Parathyroid adenoma (tissue), 2 donors: ENCODE measurements at regions not wholly inside any gene's neighbourhood (a gene's known extent, or its start where the extent isn't known, plus 50 kb on each side); places are given as distances from the start of the nearest gene placed in this dataset.

Experiments used
- H2AFZ ChIP-seq: fragments of 300-600 bp; sonication (generic); one replicate; pipeline ENCODE4 v1.7.0; 2017; ENCODE audit warnings: antibody characterized with exemption, mild to moderate bottlenecking
- H3K27ac ChIP-seq: fragments of 300-600 bp; sonication (generic); one replicate; pipeline ENCODE4 v1.7.0; 2017
- H3K27me3 ChIP-seq: fragments of 300-600 bp; sonication (generic); one replicate; pipeline ENCODE4 v1.7.0; 2017; ENCODE audit warnings: low read length; ENCODE audit not compliant: control insufficient read depth, insufficient read depth
- H3K36me3 ChIP-seq: fragments of 300-600 bp; sonication (generic); one replicate; pipeline ENCODE4 v1.7.0; 2017; ENCODE audit warnings: low read length; ENCODE audit not compliant: control insufficient read depth, insufficient read depth
- H3K4me1 ChIP-seq: fragments of 300-600 bp; sonication (generic); one replicate; pipeline ENCODE4 v1.7.0; 2017; ENCODE audit warnings: control low read depth
- H3K4me2 ChIP-seq: fragments of 300-600 bp; sonication (generic); one replicate; pipeline ENCODE4 v1.7.0; 2017; ENCODE audit warnings: low read length
- H3K4me3 ChIP-seq: fragments of 300-600 bp; sonication (generic); one replicate; pipeline ENCODE4 v1.7.0; 2017; ENCODE audit warnings: low read depth, low read length
- H3K79me2 ChIP-seq: fragments of 300-600 bp; sonication (generic); one replicate; pipeline ENCODE4 v1.7.0; 2017; ENCODE audit warnings: control low read depth
- H3K9ac ChIP-seq: fragments of 300-600 bp; sonication (generic); one replicate; pipeline ENCODE4 v1.7.0; 2017; ENCODE audit warnings: mild to moderate bottlenecking
- H3K9me3 ChIP-seq: fragments of 300-600 bp; sonication (generic); one replicate; pipeline ENCODE4 v1.7.0; 2017; ENCODE audit warnings: low read length; ENCODE audit not compliant: control insufficient read depth
- CTCF ChIP-seq: fragments of 300-600 bp; sonication (generic); IDR thresholded peaks from one replicate; pipeline ENCODE4 v1.7.0; 2017; ENCODE audit warnings: antibody characterized with exemption, mild to moderate bottlenecking
- donor health status: primary hyperparathyroidism.

- Histone ChIP-seq H2AFZ (no peak overlapping the region), H3K4me2 (no peak overlapping the region), H3K9me3 (no peaks in the 10 kb centered on the region), H3K27ac (no peak overlapping the region), H3K4me3 (no peak overlapping the region), H3K36me3 (no peaks in the 10 kb centered on the region), H3K27me3 (no peaks in the 10 kb centered on the region), H3K4me1 (no peaks in the 10 kb centered on the region), H3K79me2 (no peaks in the 10 kb centered on the region), H3K9ac (no peak overlapping the region)
- no peak for TF ChIP-seq CTCF
Measured at GRCh38 chr10:124161601-124162000, 68.2 kb upstream of the CHST15 start.

GRCh38 chr10:124160943-124161582 lies 67.7 kb upstream of the CHST15 start:
- Histone ChIP-seq H3K4me1 (peaks cover under 1% of the 10 kb centered on the region), H3K9ac (no peak overlapping the region), H3K4me2 (no peak overlapping the region), H2AFZ (no peak overlapping the region), H3K36me3 (no peaks in the 10 kb centered on the region), H3K4me3 (no peak overlapping the region), H3K27ac (no peak overlapping the region), H3K9me3 (no peaks in the 10 kb centered on the region), H3K79me2 (no peaks in the 10 kb centered on the region), H3K27me3 (no peaks in the 10 kb centered on the region)
- no peak for TF ChIP-seq CTCF

- Histone ChIP-seq H3K4me3 (no peak overlapping the region), H3K27me3 (no peaks in the 10 kb centered on the region), H3K4me2 (no peak overlapping the region), H3K79me2 (no peaks in the 10 kb centered on the region), H3K9ac (no peak overlapping the region), H3K4me1 (peaks cover 7% of the 10 kb centered on the region), H3K36me3 (no peaks in the 10 kb centered on the region), H3K27ac (no peak overlapping the region), H3K9me3 (no peaks in the 10 kb centered on the region), H2AFZ (no peak overlapping the region)
- TF ChIP-seq CTCF, result no peak
Measured at GRCh38 chr10:124160176-124160575, 66.8 kb upstream of the CHST15 start.

GRCh38 chr10:124159153-124159552 lies 65.8 kb upstream of the CHST15 start:
- Histone ChIP-seq H3K9me3 (no peaks in the 10 kb centered on the region), H2AFZ (no peak overlapping the region), H3K79me2 (no peaks in the 10 kb centered on the region), H3K9ac (no peak overlapping the region), H3K4me1 (peaks cover 7% of the 10 kb centered on the region), H3K4me3 (no peak overlapping the region), H3K27me3 (no peaks in the 10 kb centered on the region), H3K4me2 (no peak overlapping the region), H3K27ac (no peak overlapping the region), H3K36me3 (no peaks in the 10 kb centered on the region)
- no peak for TF ChIP-seq CTCF

GRCh38 chr10:124158592-124158991 lies 65.2 kb upstream of the CHST15 start:
- H3K36me3 ChIP-seq, result no peaks in the 10 kb centered on the region
- H3K9ac ChIP-seq, result no peak overlapping the region
- no peak overlapping the region for H3K4me2 ChIP-seq
- H3K27ac ChIP-seq, result no peak overlapping the region
- H3K4me3 ChIP-seq, result no peak overlapping the region
- no peaks in the 10 kb centered on the region for H3K79me2 ChIP-seq
- H3K4me1 ChIP-seq, result peaks cover 7% of the 10 kb centered on the region
- TF ChIP-seq CTCF, result no peak
- no peaks in the 10 kb centered on the region for H3K9me3 ChIP-seq
- H3K27me3 ChIP-seq, result no peaks in the 10 kb centered on the region
- H2AFZ ChIP-seq, result no peak overlapping the region
